Fibroblast of gingiva (primary cell): ENCODE measurements at regions not wholly inside any gene's neighbourhood (a gene's known extent, or its start where the extent isn't known, plus 50 kb on each side); places are given as distances from the start of the nearest gene placed in this dataset.

Experiments
- DNase-seq: peaks from one replicate; pipeline ENCODE4 v3.0.0-alpha.2; 2011; ENCODE audit warnings: low read depth

DNA sequence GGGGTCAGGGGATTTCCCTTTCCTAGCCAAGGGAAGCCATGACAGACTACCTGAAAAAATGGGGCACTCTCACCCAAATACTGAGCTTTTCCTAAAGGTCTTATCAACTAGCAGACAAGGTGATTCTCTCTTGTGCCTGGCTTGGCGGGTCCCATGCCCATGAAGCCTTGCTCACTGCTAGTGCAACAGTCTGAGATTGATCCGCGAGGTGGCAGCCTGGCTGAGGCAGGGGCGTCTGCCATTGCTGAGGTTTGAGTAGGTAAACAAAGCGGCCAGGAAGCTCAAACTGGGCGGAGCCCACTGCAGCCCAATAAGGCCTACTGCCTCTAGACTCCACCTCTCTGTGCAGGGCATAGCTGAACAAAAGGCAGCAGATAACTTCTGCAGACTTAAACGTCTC is 152.6 kb upstream of the PMFBP1 start:
- DNase-seq, result no peak

GRCh38 chr16:72317446-72317845 is 145.5 kb upstream of the PMFBP1 start:
- peak; percentile 91 for DNase-seq

GRCh38 chr16:72313903-72314302 is 141.9 kb upstream of the PMFBP1 start:
- peak; percentile 9 for DNase-seq

DNA sequence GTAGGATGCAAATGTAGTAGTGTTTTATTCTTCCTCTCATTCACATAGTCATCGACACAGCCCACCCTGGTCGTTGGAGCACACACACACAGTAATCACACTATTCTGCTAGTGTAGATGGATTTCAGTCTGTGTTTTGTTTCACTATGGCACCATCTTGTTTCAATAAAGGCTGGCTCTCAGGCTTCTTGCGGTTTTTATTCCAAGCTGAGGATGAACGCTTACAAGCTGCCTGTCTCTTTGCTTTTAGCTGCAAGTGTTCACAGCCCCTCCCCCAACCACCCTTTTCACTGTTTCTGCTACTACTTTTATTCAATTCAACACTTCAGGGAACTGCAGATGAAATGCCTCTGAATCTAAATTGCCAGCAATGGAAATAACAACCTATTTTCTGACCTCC is 140.9 kb upstream of the PMFBP1 start:
- peak; percentile 68 for DNase-seq

DNA sequence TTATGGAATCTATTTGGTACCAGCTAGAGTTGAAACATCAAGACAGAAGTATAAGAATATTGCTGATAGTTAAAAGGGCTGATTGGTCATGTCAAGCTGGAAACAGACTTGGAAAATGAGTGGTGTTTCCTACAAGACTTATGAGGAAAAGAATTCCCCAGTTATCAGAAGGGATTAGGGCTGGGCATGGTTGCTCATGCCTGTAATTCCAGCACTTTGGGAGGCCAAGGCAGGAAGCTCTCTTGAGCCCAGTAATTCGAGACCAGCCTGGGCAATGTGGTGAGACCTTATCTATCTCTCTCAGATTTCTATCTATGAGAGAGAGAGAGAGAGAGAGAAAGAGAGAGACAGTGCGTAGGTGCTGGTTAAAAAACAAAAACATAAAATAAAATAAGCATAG is 139.5 kb upstream of the PMFBP1 start:
- no peak for DNase-seq

DNA sequence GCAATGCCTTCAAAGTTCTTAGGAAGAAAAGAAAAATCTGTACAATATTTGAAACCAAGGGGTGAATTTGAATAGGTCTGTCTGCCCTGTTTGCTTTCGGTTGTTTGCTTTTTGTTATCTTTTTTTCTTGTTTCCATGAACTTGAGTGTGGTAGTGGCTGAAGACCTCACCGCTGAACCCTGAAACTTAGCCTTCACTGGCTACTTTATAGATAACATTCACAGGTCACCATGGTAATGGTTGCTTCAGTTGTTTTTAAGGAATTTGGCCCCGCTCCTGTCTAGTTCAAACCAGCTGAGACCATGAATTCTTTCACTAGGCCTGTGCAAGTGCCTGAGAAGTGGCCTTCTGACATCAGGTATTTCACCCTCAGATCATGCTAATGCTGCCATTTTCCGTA is 137.0 kb upstream of the PMFBP1 start:
- DNase-seq, result no peak

DNA sequence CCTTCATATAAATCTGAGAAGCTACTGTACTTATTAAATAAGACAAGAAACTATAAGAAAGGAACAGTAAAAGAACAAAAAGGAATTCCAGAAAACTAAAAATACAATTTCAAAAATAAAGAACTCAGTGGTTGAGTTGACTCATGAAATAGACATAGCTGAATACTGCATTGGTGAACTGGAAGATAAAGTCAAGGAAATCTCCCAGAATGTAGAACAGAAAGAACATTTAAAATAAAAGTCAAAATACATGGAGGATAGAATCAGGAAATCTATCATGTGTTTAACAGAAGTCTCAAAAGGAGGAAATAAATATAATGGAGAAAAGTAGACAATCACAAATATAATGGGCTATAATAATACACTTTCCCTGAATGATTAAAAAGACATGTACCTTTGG is 136.4 kb upstream of the PMFBP1 start:
- no peak for DNase-seq

GRCh38 chr16:72302332-72302731 is 130.4 kb upstream of the PMFBP1 start:
- DNase-seq, result peak; percentile 22

GRCh38 chr16:72301523-72302236 is 129.7 kb upstream of the PMFBP1 start:
- DNase-seq, result no peak

DNA sequence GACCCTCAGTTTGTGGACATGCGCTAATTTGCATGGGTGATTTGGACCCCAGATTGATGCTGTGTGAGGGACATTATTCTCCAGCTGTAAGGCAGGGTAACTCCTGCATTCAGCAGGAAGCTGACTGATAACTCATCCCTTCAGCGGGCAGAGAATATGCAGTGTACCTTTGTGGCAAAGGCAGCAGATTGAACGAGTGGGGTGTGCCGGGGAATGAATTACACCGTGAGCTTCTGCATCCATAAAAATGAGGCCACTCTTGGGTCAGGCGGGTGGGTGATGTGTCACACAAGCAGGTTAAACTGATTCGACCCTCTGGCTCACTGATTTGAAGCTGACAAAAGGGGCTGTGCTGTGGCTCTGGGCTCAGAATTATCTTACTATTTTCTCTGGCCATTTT is 128.9 kb upstream of the PMFBP1 start:
- no peak for DNase-seq

DNA sequence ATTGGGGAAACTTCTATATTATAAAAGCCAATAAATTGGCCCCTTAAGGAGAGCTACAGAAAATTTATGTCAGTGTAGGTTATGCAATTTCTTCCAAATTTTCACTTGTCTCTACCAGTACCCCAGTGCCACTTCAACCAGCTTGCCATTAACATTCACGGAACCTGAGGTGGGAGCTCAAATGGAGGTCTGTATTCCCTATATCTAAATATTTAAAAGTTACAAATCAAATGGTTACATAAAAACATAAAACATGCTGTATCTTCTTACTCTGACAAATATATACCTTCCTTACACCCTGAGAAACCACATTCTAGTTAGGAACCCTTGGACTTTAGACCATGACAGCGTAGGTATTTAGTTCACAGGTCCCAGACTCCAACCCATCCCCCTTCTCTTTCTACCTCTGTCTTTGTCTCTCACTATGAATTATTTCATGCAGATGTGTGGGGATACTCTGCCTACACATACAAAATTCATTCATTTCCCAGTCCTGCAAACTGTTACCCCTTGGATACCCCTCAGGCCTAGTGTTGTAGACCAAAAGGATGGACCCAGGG is 127.8 kb upstream of the PMFBP1 start:
- no peak for DNase-seq

- no peak for DNase-seq
These were observed 127.0 kb upstream of the PMFBP1 start for GRCh38 chr16:72298961-72299360.

DNA sequence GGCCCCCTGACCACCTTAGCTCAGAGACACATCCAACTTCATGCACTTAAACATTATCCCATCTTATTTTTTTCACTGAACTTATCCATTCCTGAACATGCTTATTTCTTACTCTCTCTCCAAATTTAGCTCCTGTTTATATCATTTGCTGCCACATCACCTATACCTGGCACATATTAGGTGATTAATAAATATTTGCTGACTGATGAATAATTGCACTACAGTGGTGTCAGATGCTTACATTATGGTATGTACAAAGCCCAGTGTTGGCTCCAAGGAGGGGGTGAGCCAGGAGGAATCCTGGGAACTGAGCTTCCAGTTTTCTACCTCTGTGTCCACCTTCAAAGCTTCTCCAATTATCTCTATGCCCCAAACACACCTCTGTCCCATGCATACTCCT is 124.0 kb upstream of the PMFBP1 start:
- no peak for DNase-seq

DNA sequence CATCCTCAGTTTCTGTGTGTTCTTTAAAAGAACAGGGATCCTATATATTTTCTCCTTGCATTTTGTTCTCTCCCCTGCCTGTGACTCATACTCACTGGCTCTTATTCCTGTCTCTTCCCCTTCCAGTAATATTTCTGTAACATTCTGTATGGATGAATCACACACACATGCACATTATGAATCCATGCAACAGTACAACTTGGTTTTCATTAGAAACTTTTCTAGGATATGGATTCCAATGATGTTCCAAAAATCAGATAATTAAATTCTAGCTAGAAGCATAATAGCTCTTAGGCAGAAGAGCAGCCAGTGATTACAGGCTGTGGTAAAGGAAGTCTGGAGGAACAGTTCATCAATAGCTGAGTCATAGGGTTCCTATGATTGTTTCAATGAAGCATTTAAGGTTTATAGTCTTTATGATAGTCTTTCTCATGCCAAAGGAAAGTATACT is 119.6 kb upstream of the PMFBP1 start:
- DNase-seq, result peak; percentile 93

DNA sequence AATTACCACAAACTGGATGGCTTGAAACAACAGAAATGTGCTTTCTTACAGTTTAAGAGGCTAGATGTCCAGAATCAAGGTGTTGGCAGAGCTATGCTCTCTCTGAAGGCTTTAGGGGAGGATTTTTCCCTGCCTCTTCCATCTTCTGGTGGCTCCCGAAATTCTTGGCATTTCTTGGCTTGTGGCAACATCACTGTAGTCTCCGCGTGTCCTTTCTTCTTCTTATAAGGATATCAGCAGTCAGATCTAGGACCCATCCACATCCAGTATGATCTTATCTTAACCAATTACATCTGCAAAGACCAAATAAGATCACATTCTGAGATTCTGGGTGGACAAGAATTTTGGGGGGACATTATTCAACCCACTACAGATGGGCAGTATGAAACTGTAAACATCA is 119.2 kb upstream of the PMFBP1 start:
- peak; percentile 60 for DNase-seq

GRCh38 chr16:72287649-72288048 is 115.7 kb upstream of the PMFBP1 start:
- DNase-seq, result no peak

- peak; percentile 53 for DNase-seq
These were observed 115.1 kb upstream of the PMFBP1 start for GRCh38 chr16:72286936-72287620.

DNA sequence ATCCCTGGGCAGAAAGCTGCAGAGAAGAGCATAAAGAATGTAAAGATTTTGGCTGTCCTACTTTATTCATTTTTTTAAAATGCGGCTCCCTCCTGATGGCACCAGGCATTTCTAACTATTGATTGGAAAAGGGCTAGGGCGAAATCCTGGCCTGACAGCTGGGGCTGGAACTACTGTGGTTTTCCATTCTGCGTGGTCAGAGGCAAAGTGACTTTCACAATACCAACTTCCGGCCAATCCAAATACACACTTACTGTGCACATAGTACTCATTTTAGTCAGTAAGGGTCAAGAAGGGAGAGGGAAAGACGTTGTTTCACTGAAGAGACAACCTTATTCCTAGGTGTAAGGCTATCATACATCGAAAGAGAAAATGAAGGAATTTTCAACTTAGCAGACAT is 113.8 kb upstream of the PMFBP1 start:
- peak; percentile 61 for DNase-seq

DNA sequence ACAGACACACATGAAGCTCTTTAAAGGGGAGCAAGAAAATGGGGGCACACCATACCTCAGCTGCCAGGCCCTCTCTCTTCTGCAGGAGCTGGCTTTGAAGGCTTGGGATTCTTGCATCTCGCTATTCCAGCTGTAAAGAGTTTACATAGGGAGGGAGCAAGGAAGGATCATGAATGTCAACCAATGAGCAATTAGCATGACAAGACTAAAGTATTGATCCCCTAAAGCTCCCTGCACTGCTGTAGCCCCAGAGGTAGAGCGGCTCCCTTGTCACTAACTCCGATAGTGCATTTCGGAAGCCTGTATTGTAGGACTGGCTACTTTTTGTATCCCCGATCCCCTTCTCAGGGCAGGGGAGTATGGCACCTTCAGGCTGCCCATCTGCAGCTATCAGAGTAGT is 113.4 kb upstream of the PMFBP1 start:
- no peak for DNase-seq

DNA sequence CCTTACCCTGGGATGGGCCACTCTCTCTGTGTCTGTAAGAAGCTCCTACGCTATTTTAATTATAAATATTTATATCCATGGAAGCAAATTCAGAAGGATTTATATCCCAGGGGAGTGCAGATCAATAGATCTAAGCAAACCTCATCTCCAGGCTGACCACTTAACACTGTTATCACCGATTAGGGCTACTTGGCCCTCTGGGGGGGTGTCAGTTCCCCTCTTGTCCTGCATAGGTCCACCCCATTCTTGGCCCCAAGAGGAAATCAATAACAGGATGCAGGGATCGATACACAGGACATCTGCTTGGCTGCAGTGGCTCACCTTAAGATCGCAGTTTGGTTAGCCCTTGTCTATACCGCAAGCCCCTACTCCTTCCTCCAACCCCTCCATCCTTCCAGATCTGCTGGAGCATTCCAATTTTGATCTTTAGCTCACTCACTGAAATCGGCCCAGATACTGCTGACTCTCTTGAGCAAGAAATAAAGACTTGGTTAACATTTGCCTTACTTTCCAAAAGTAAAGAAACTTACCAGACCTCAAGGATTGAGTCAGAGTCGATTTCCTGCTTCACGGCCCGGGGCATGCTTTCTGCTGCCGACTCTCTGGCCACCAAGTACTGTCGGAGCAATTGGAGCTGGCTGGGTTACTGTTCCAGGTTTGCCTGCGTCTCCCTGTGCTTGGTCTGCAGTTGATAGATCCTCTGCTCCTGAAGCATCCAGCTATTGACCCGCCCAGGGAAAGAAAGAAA is 112.3 kb upstream of the PMFBP1 start:
- peak; percentile 57 for DNase-seq

- DNase-seq, result no peak
These were observed 110.4 kb upstream of the PMFBP1 start for GRCh38 chr16:72282362-72282761.

GRCh38 chr16:72278301-72278700 is 106.3 kb upstream of the PMFBP1 start:
- no peak for DNase-seq

GRCh38 chr16:72277749-72278148 is 105.8 kb upstream of the PMFBP1 start:
- DNase-seq, result no peak
